Neural progenitor cell (in vitro differentiated cells): ENCODE measurements at regions not wholly inside any gene's neighbourhood (a gene's known extent, or its start where the extent isn't known, plus 50 kb on each side); places are given as distances from the start of the nearest gene placed in this dataset.

Experiments used
- EZH2 ChIP-seq: fragments of 200-600 bp; sonication (generic); IDR thresholded peaks from 2 replicates; pipeline ENCODE4 v1.6.1; 2017; ENCODE audit warnings: antibody characterized with exemption, mild to moderate bottlenecking, moderate library complexity
- EZH2phosphoT487 ChIP-seq: fragments of 200-600 bp; sonication (generic); IDR thresholded peaks from 2 replicates; pipeline ENCODE4 v1.6.1; 2017; ENCODE audit warnings: antibody characterized with exemption
- TF ChIP-seq, protein P1 (sequence below): fragments of 200-600 bp; sonication (generic); IDR thresholded peaks from 2 replicates; pipeline ENCODE4 v1.5.1; 2017; ENCODE audit warnings: antibody characterized with exemption, mild to moderate bottlenecking

DNA sequence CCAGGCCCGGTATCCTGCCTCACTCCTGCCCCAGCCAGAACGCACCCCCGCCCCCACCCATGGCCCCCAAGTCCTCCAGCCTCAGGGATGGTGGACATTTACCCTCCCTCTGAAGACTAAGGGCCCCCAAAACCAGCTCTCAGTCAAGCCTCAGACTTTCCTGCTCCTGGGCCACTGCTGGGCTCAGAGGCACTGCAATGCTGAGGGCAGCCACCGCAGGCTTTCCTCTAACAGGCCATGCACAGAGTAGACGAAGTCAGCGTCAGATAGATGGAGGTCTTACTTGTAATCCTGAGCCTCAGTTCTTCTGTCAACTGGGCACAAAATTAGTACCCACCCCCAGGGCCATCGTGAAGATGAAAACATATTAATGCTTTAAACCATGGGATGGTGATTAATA is 92.6 kb downstream of the TTC32 start:
- TF ChIP-seq, protein P1, sequence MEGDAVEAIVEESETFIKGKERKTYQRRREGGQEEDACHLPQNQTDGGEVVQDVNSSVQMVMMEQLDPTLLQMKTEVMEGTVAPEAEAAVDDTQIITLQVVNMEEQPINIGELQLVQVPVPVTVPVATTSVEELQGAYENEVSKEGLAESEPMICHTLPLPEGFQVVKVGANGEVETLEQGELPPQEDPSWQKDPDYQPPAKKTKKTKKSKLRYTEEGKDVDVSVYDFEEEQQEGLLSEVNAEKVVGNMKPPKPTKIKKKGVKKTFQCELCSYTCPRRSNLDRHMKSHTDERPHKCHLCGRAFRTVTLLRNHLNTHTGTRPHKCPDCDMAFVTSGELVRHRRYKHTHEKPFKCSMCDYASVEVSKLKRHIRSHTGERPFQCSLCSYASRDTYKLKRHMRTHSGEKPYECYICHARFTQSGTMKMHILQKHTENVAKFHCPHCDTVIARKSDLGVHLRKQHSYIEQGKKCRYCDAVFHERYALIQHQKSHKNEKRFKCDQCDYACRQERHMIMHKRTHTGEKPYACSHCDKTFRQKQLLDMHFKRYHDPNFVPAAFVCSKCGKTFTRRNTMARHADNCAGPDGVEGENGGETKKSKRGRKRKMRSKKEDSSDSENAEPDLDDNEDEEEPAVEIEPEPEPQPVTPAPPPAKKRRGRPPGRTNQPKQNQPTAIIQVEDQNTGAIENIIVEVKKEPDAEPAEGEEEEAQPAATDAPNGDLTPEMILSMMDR: no peak
- TF ChIP-seq EZH2: no peak
- no peak for TF ChIP-seq EZH2phosphoT487
